ENCODE measurements at regions not wholly inside any gene's neighbourhood (a gene's known extent, or its start where the extent isn't known, plus 50 kb on each side); places are given as distances from the start of the nearest gene placed in this dataset.
"Not testable (repeated sequence)": the region's sequence is repeated elsewhere in the genome, so short reads cannot be mapped to it uniquely, and the experiment has no call there.

- H3K4me3 Mint-ChIP-seq; H3K27ac Mint-ChIP-seq; H3K27me3 Mint-ChIP-seq; ATAC-seq (ENCODE audit: low read depth); H3K4me1 Mint-ChIP-seq; H3K9me3 Mint-ChIP-seq; POLR2A ChIA-PET; H3K36me3 Mint-ChIP-seq; DNase-seq: not testable (repeated sequence)
These were observed 670.1 kb upstream of the IGFBP3 start for GRCh38 chr7:46590918-46591905.

GRCh38 chr7:46589286-46589685 is 668.2 kb upstream of the IGFBP3 start:
- Mint-ChIP-seq H3K27ac (no peak overlapping the region), H3K4me1 (no peaks in the 10 kb centered on the region), H3K9me3 (peaks cover 5% of the 10 kb centered on the region), H3K36me3 (no peaks in the 10 kb centered on the region), H3K4me3 (no peak overlapping the region), H3K27me3 (no peaks in the 10 kb centered on the region)
- POLR2A ChIA-PET = no interaction called here
- ATAC-seq (ENCODE audit: low read depth) = no peak
- DNase-seq = no peak

GRCh38 chr7:46586406-46586805 is 665.3 kb upstream of the IGFBP3 start:
- Mint-ChIP-seq H3K4me1 (no peaks in the 10 kb centered on the region), H3K36me3 (no peaks in the 10 kb centered on the region), H3K9me3 (peaks cover 2% of the 10 kb centered on the region), H3K4me3 (no peak overlapping the region), H3K27ac (no peak overlapping the region), H3K27me3 (no peaks in the 10 kb centered on the region)
- DNase-seq (no peak), ATAC-seq (ENCODE audit: low read depth) (no peak)
- POLR2A ChIA-PET = no interaction called here

- no peaks in the 10 kb centered on the region for H3K9me3 Mint-ChIP-seq
- no peak for DNase-seq
- no peak overlapping the region for H3K4me3 Mint-ChIP-seq
- H3K27ac Mint-ChIP-seq = no peak overlapping the region
- ATAC-seq (ENCODE audit: low read depth) = no peak
- no peaks in the 10 kb centered on the region for H3K36me3 Mint-ChIP-seq
- no peaks in the 10 kb centered on the region for H3K4me1 Mint-ChIP-seq
- POLR2A ChIA-PET = no interaction called here
- no peaks in the 10 kb centered on the region for H3K27me3 Mint-ChIP-seq
These were observed 662.6 kb upstream of the IGFBP3 start for GRCh38 chr7:46583656-46584055.

- no peak for DNase-seq
- no peak for ATAC-seq (ENCODE audit: low read depth)
These were observed 660.2 kb upstream of the IGFBP3 start for GRCh38 chr7:46581268-46581667.

GRCh38 chr7:46580766-46581165 is 659.7 kb upstream of the IGFBP3 start:
- no peaks in the 10 kb centered on the region for H3K27me3 Mint-ChIP-seq
- H3K9me3 Mint-ChIP-seq = peaks cover 2% of the 10 kb centered on the region
- DNase-seq (no peak), ATAC-seq (ENCODE audit: low read depth) (no peak)
- no peak overlapping the region for H3K4me3 Mint-ChIP-seq
- H3K36me3 Mint-ChIP-seq = no peaks in the 10 kb centered on the region
- H3K4me1 Mint-ChIP-seq = no peaks in the 10 kb centered on the region
- POLR2A ChIA-PET = no interaction called here
- no peak overlapping the region for H3K27ac Mint-ChIP-seq

More at GRCh38 chr7:46581268-46581667, 660.2 kb upstream of the IGFBP3 start:
- POLR2A ChIA-PET = no interaction called here
- Mint-ChIP-seq H3K27ac (no peak overlapping the region), H3K9me3 (peaks cover 2% of the 10 kb centered on the region), H3K4me3 (no peak overlapping the region), H3K36me3 (no peaks in the 10 kb centered on the region), H3K4me1 (no peaks in the 10 kb centered on the region), H3K27me3 (no peaks in the 10 kb centered on the region)

- Mint-ChIP-seq H3K36me3 (no peaks in the 10 kb centered on the region), H3K4me3 (no peak overlapping the region), H3K4me1 (no peaks in the 10 kb centered on the region), H3K27ac (no peak overlapping the region), H3K27me3 (no peaks in the 10 kb centered on the region), H3K9me3 (peaks cover 7% of the 10 kb centered on the region)
- ATAC-seq (ENCODE audit: low read depth) = no peak
- POLR2A ChIA-PET = no interaction called here
- no peak for DNase-seq
These were observed 656.3 kb upstream of the IGFBP3 start for GRCh38 chr7:46577394-46577793.

GRCh38 chr7:46576950-46577349 is 655.9 kb upstream of the IGFBP3 start:
- Mint-ChIP-seq H3K27ac (no peak overlapping the region), H3K36me3 (no peaks in the 10 kb centered on the region), H3K4me1 (no peaks in the 10 kb centered on the region), H3K27me3 (no peaks in the 10 kb centered on the region), H3K4me3 (no peak overlapping the region), H3K9me3 (peaks cover 7% of the 10 kb centered on the region)
- POLR2A ChIA-PET = no interaction called here
- DNase-seq = no peak
- no peak for ATAC-seq (ENCODE audit: low read depth)

- Mint-ChIP-seq H3K9me3 (peaks cover 7% of the 10 kb centered on the region), H3K27ac (no peak overlapping the region), H3K4me3 (no peak overlapping the region), H3K27me3 (no peaks in the 10 kb centered on the region), H3K36me3 (no peaks in the 10 kb centered on the region), H3K4me1 (no peaks in the 10 kb centered on the region)
- no peak for DNase-seq
- POLR2A ChIA-PET = no interaction called here
- ATAC-seq (ENCODE audit: low read depth) = no peak
These were observed 651.6 kb upstream of the IGFBP3 start for GRCh38 chr7:46572691-46573090.

- Mint-ChIP-seq H3K36me3 (no peaks in the 10 kb centered on the region), H3K4me1 (no peaks in the 10 kb centered on the region), H3K27me3 (no peaks in the 10 kb centered on the region), H3K27ac (no peak overlapping the region), H3K4me3 (no peak overlapping the region), H3K9me3 (peaks cover 8% of the 10 kb centered on the region)
- POLR2A ChIA-PET = no interaction called here
- DNase-seq = no peak
- no peak for ATAC-seq (ENCODE audit: low read depth)
These were observed 650.9 kb upstream of the IGFBP3 start for GRCh38 chr7:46571996-46572395.

- Mint-ChIP-seq H3K27ac (no peak overlapping the region), H3K9me3 (peaks cover 3% of the 10 kb centered on the region), H3K4me1 (no peaks in the 10 kb centered on the region), H3K36me3 (no peaks in the 10 kb centered on the region), H3K4me3 (no peak overlapping the region), H3K27me3 (no peaks in the 10 kb centered on the region)
- ATAC-seq (ENCODE audit: low read depth) = no peak
- DNase-seq = no peak
- POLR2A ChIA-PET = no interaction called here
These were observed 648.0 kb upstream of the IGFBP3 start for GRCh38 chr7:46569133-46569465.

- peaks cover 5% of the 10 kb centered on the region for H3K9me3 Mint-ChIP-seq
- no peaks in the 10 kb centered on the region for H3K4me1 Mint-ChIP-seq
- ATAC-seq (ENCODE audit: low read depth) = no peak
- no peaks in the 10 kb centered on the region for H3K36me3 Mint-ChIP-seq
- H3K4me3 Mint-ChIP-seq = no peak overlapping the region
- no peaks in the 10 kb centered on the region for H3K27me3 Mint-ChIP-seq
- POLR2A ChIA-PET = no interaction called here
- H3K27ac Mint-ChIP-seq = no peak overlapping the region
- DNase-seq = no peak
These were observed 647.5 kb upstream of the IGFBP3 start for GRCh38 chr7:46568420-46569132.

- DNase-seq = no peak
These were observed 646.8 kb upstream of the IGFBP3 start for GRCh38 chr7:46567858-46568257.

More at GRCh38 chr7:46567858-46568257, 646.8 kb upstream of the IGFBP3 start:
- POLR2A ChIA-PET = no interaction called here
- H3K27ac Mint-ChIP-seq = no peak overlapping the region
- H3K36me3 Mint-ChIP-seq = no peaks in the 10 kb centered on the region
- no peak for ATAC-seq (ENCODE audit: low read depth)
- no peaks in the 10 kb centered on the region for H3K4me1 Mint-ChIP-seq
- H3K27me3 Mint-ChIP-seq = no peaks in the 10 kb centered on the region
- peaks cover 6% of the 10 kb centered on the region for H3K9me3 Mint-ChIP-seq
- H3K4me3 Mint-ChIP-seq = no peak overlapping the region
